ENCODE measurements at regions not wholly inside any gene's neighbourhood (a gene's known extent, or its start where the extent isn't known, plus 50 kb on each side); places are given as distances from the start of the nearest gene placed in this dataset.

DNA sequence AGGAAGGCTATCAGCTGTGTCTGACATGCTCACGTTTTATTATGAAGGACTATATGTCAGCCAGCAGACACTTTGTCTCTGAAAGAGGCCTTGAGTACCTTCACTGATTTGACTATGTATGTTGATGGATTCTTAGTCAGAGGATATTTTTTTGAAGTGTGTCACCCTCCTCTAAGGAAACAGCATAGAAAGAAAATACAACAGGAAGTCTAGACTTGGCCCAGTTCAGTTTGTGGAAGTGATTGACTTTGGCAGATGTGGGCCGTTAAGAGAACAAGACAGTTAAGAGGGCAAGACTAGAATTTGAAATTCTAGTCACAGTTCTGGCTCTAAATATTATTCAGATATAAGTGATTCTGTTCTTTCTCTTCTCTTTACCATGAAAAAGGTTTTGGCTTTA, 471.5 kb downstream of the CDH8 start:
- no peak for TF ChIP-seq POLR2A (IDR thresholded peaks at IDR 0.05)
- TF ChIP-seq, protein P1, sequence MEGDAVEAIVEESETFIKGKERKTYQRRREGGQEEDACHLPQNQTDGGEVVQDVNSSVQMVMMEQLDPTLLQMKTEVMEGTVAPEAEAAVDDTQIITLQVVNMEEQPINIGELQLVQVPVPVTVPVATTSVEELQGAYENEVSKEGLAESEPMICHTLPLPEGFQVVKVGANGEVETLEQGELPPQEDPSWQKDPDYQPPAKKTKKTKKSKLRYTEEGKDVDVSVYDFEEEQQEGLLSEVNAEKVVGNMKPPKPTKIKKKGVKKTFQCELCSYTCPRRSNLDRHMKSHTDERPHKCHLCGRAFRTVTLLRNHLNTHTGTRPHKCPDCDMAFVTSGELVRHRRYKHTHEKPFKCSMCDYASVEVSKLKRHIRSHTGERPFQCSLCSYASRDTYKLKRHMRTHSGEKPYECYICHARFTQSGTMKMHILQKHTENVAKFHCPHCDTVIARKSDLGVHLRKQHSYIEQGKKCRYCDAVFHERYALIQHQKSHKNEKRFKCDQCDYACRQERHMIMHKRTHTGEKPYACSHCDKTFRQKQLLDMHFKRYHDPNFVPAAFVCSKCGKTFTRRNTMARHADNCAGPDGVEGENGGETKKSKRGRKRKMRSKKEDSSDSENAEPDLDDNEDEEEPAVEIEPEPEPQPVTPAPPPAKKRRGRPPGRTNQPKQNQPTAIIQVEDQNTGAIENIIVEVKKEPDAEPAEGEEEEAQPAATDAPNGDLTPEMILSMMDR (IDR thresholded peaks at IDR 0.05), result no peak

Measured in prostate gland (tissue), 2 donors.